ENCODE measurements at regions not wholly inside any gene's neighbourhood (a gene's known extent, or its start where the extent isn't known, plus 50 kb on each side); places are given as distances from the start of the nearest gene placed in this dataset.

- TF ChIP-seq POLR2AphosphoS5 (IDR thresholded peaks at IDR 0.05; ENCODE audit: low read depth, low read length) (no peak), SIN3A (IDR thresholded peaks at IDR 0.05; ENCODE audit: borderline replicate concordance, insufficient read depth, low read length) (no peak)
Observed at GRCh38 chr15:47383801-47384200, 333.5 kb upstream of the SEMA6D start.
